ENCODE measurements at regions not wholly inside any gene's neighbourhood (a gene's known extent, or its start where the extent isn't known, plus 50 kb on each side); places are given as distances from the start of the nearest gene placed in this dataset.

GRCh38 chr10:78278058-78278404, 244.4 kb downstream of the RPS24 start:
- no peak for DNase-seq

- no peak for DNase-seq
Measured at GRCh38 chr10:78279756-78280155, 246.1 kb downstream of the RPS24 start.

GRCh38 chr10:78280604-78281003, 246.9 kb downstream of the RPS24 start:
- DNase-seq: no peak

GRCh38 chr10:78281627-78282026, 248.0 kb downstream of the RPS24 start:
- no peak for DNase-seq

GRCh38 chr10:78283069-78283682, 249.5 kb downstream of the RPS24 start:
- DNase-seq: no peak

- no peak for DNase-seq
Measured at GRCh38 chr10:78284381-78284780, 250.7 kb downstream of the RPS24 start.

GRCh38 chr10:78285226-78285625, 251.6 kb downstream of the RPS24 start:
- DNase-seq: no peak

GRCh38 chr10:78286186-78286585, 252.5 kb downstream of the RPS24 start:
- DNase-seq: peak; percentile 45

GRCh38 chr10:78286668-78287067, 253.0 kb downstream of the RPS24 start:
- DNase-seq: no peak

- no peak for DNase-seq
Measured at GRCh38 chr10:78287618-78288017, 254.0 kb downstream of the RPS24 start.

GRCh38 chr10:78288663-78289062, 255.0 kb downstream of the RPS24 start:
- peak; percentile 43 for DNase-seq

- no peak for DNase-seq
Measured at GRCh38 chr10:78290131-78290750, 256.6 kb downstream of the RPS24 start.

GRCh38 chr10:78291722-78292121, 258.1 kb downstream of the RPS24 start:
- DNase-seq: no peak

GRCh38 chr10:78292250-78292981, 258.8 kb downstream of the RPS24 start:
- no peak for DNase-seq

GRCh38 chr10:78292982-78293865, 259.6 kb downstream of the RPS24 start:
- no peak for DNase-seq

GRCh38 chr10:78295242-78295641, 261.6 kb downstream of the RPS24 start:
- no peak for DNase-seq

- no peak for DNase-seq
Measured at GRCh38 chr10:78296785-78297184, 263.1 kb downstream of the RPS24 start.

GRCh38 chr10:78297997-78298396, 264.3 kb downstream of the RPS24 start:
- no peak for DNase-seq

GRCh38 chr10:78298835-78299234, 265.2 kb downstream of the RPS24 start:
- DNase-seq: no peak

- DNase-seq: no peak
Measured at GRCh38 chr10:78299851-78300468, 266.3 kb downstream of the RPS24 start.

- DNase-seq: no peak
Measured at GRCh38 chr10:78300526-78300925, 266.9 kb downstream of the RPS24 start.

- no peak for DNase-seq
Measured at GRCh38 chr10:78301481-78301880, 267.8 kb downstream of the RPS24 start.

Data from NCI-H774 (cell line).